Activated CD4-positive, alpha-beta memory T cell treated with anti-CD3 and anti-CD28 coated beads, Interleukin-2, amount 10 ng/mL, durations not matched to agents 7 days and 5 days (primary cell): ENCODE measurements at regions not wholly inside any gene's neighbourhood (a gene's known extent, or its start where the extent isn't known, plus 50 kb on each side); places are given as distances from the start of the nearest gene placed in this dataset.

Experiments
- CTCF ChIA-PET: fragments of 350-600 bp; sonication (Branson Sonifier 250); formaldehyde crosslinking; loops from one replicate; lab custom pipeline; 2021; ENCODE audit warnings: antibody characterized with exemption, inconsistent platforms; lab: Charles Lee
- POLR2A ChIA-PET: fragments of 350-600 bp; sonication (Branson Sonifier 250); formaldehyde crosslinking; loops from one replicate; lab custom pipeline; 2021; ENCODE audit warnings: antibody characterized with exemption; lab: Charles Lee
- DNase-seq: peaks from one replicate; pipeline ENCODE4 v3.0.0-alpha.2; 2020
- H3K27ac Mint-ChIP-seq: one replicate; pipeline ENCODE4 v1.8.0; 2021; ENCODE audit warnings: mild to moderate bottlenecking, mixed read lengths
- H3K27me3 Mint-ChIP-seq: one replicate; pipeline ENCODE4 v1.8.0; 2021; ENCODE audit warnings: mixed read lengths
- H3K36me3 Mint-ChIP-seq: one replicate; pipeline ENCODE4 v1.8.0; 2021; ENCODE audit warnings: low read depth, mixed read lengths
- H3K4me1 Mint-ChIP-seq: one replicate; pipeline ENCODE4 v1.8.0; 2021; ENCODE audit warnings: mixed read lengths
- H3K4me3 Mint-ChIP-seq: one replicate; pipeline ENCODE4 v1.8.0; 2021; ENCODE audit warnings: mild to moderate bottlenecking, mixed read lengths
- H3K9me3 Mint-ChIP-seq: one replicate; pipeline ENCODE4 v1.8.0; 2021; ENCODE audit warnings: mixed read lengths

GRCh38 chrX:78532363-78532762 is 126.8 kb downstream of the RTL3 start:
- ChIA-PET CTCF (no interaction called here), POLR2A (no interaction called here)
- DNase-seq: no peak
- Mint-ChIP-seq H3K36me3 (peaks cover 2% of the 10 kb centered on the region), H3K27me3 (no peaks in the 10 kb centered on the region), H3K4me3 (no peak overlapping the region), H3K9me3 (peaks cover 2% of the 10 kb centered on the region), H3K4me1 (peaks cover 7% of the 10 kb centered on the region), H3K27ac (no peak overlapping the region)

GRCh38 chrX:78527818-78528217 is 131.3 kb downstream of the RTL3 start:
- H3K4me1 Mint-ChIP-seq: peaks cover 20% of the 10 kb centered on the region
- CTCF ChIA-PET: no interaction called here
- H3K9me3 Mint-ChIP-seq: peaks cover 2% of the 10 kb centered on the region
- no peaks in the 10 kb centered on the region for H3K27me3 Mint-ChIP-seq
- POLR2A ChIA-PET: no interaction called here
- no peak overlapping the region for H3K4me3 Mint-ChIP-seq
- no peak for DNase-seq
- H3K36me3 Mint-ChIP-seq: peaks cover 5% of the 10 kb centered on the region
- no peak overlapping the region for H3K27ac Mint-ChIP-seq

- DNase-seq: peak; percentile 16
- CTCF ChIA-PET: no interaction called here
- POLR2A ChIA-PET: no interaction called here
Observed at GRCh38 chrX:78527263-78527662, 131.9 kb downstream of the RTL3 start.

GRCh38 chrX:78522601-78523000 is 136.5 kb downstream of the RTL3 start:
- Mint-ChIP-seq H3K36me3 (peaks cover 24% of the 10 kb centered on the region), H3K9me3 (peaks cover 11% of the 10 kb centered on the region), H3K4me1 (peaks cover 21% of the 10 kb centered on the region), H3K4me3 (no peak overlapping the region), H3K27me3 (no peaks in the 10 kb centered on the region), H3K27ac (no peak overlapping the region)
- ChIA-PET CTCF (no interaction called here), POLR2A (no interaction called here)
- DNase-seq: no peak

More at GRCh38 chrX:78527263-78527662, 131.9 kb downstream of the RTL3 start:
- Mint-ChIP-seq H3K27me3 (no peaks in the 10 kb centered on the region), H3K36me3 (peaks cover 5% of the 10 kb centered on the region), H3K27ac (no peak overlapping the region), H3K4me3 (no peak overlapping the region), H3K4me1 (peaks cover 20% of the 10 kb centered on the region), H3K9me3 (peaks cover 2% of the 10 kb centered on the region)

GRCh38 chrX:78517124-78517523 is 142.0 kb downstream of the RTL3 start:
- Mint-ChIP-seq H3K9me3 (peaks cover 14% of the 10 kb centered on the region), H3K4me1 (peaks cover 41% of the 10 kb centered on the region), H3K27me3 (no peaks in the 10 kb centered on the region), H3K36me3 (peaks cover 39% of the 10 kb centered on the region), H3K27ac (peak overlapping the region; percentile 87), H3K4me3 (peak overlapping the region; percentile 28)
- CTCF ChIA-PET: no interaction called here
- peak; percentile 67 for DNase-seq
- POLR2A ChIA-PET: interaction anchor here (1.2 to 1.6 kb wide), 2 partner anchors 16 to 430 kb away, joined by 4 read pairs; no protein-coding TSS in a partner anchor

- peaks cover 15% of the 10 kb centered on the region for H3K9me3 Mint-ChIP-seq
- H3K4me1 Mint-ChIP-seq: peaks cover 41% of the 10 kb centered on the region
- H3K36me3 Mint-ChIP-seq: peaks cover 42% of the 10 kb centered on the region
- DNase-seq: no peak
- no peak overlapping the region for H3K4me3 Mint-ChIP-seq
- ChIA-PET POLR2A (no interaction called here), CTCF (interaction anchor here (0.5 kb wide), 1 partner anchor 41 kb away, joined by 3 read pairs; no protein-coding TSS in a partner anchor)
- peak overlapping the region; percentile 72 for H3K27ac Mint-ChIP-seq
- H3K27me3 Mint-ChIP-seq: no peaks in the 10 kb centered on the region
Observed at GRCh38 chrX:78514852-78515251, 144.3 kb downstream of the RTL3 start.

- ChIA-PET CTCF (interaction anchor here (0.5 kb wide), 1 partner anchor 42 kb away, joined by 3 read pairs; no protein-coding TSS in a partner anchor), POLR2A (no interaction called here)
- Mint-ChIP-seq H3K4me1 (peaks cover 41% of the 10 kb centered on the region), H3K36me3 (peaks cover 41% of the 10 kb centered on the region), H3K27me3 (no peaks in the 10 kb centered on the region), H3K27ac (peak overlapping the region; percentile 72), H3K4me3 (no peak overlapping the region), H3K9me3 (peaks cover 20% of the 10 kb centered on the region)
- no peak for DNase-seq
Observed at GRCh38 chrX:78513971-78514738, 145.0 kb downstream of the RTL3 start.

- H3K9me3 Mint-ChIP-seq: peaks cover 11% of the 10 kb centered on the region
- DNase-seq: no peak
- CTCF ChIA-PET: no interaction called here
- H3K4me3 Mint-ChIP-seq: no peak overlapping the region
- no peaks in the 10 kb centered on the region for H3K27me3 Mint-ChIP-seq
- H3K4me1 Mint-ChIP-seq: no peaks in the 10 kb centered on the region
- H3K27ac Mint-ChIP-seq: no peak overlapping the region
- H3K36me3 Mint-ChIP-seq: peaks cover 19% of the 10 kb centered on the region
- POLR2A ChIA-PET: no interaction called here
Observed at GRCh38 chrX:78506248-78506647, 152.9 kb downstream of the RTL3 start.

- POLR2A ChIA-PET: no interaction called here
- H3K27ac Mint-ChIP-seq: no peak overlapping the region
Observed at GRCh38 chrX:78496483-78496882, 162.6 kb downstream of the RTL3 start.

GRCh38 chrX:78493180-78493579 is 165.8 kb upstream of the CYSLTR1 start:
- H3K9me3 Mint-ChIP-seq: no peaks in the 10 kb centered on the region
- POLR2A ChIA-PET: no interaction called here

More at GRCh38 chrX:78496483-78496882, 162.6 kb downstream of the RTL3 start:
- H3K9me3 Mint-ChIP-seq: no peaks in the 10 kb centered on the region
- H3K36me3 Mint-ChIP-seq: no peaks in the 10 kb centered on the region
- CTCF ChIA-PET: no interaction called here
- no peaks in the 10 kb centered on the region for H3K27me3 Mint-ChIP-seq
- H3K4me3 Mint-ChIP-seq: no peak overlapping the region
- no peak for DNase-seq
- H3K4me1 Mint-ChIP-seq: peaks cover 4% of the 10 kb centered on the region

GRCh38 chrX:78476701-78477100 is 149.3 kb upstream of the CYSLTR1 start:
- H3K4me3 Mint-ChIP-seq: no peak overlapping the region
- ChIA-PET POLR2A (no interaction called here), CTCF (no interaction called here)
- DNase-seq: no peak
- H3K4me1 Mint-ChIP-seq: no peaks in the 10 kb centered on the region
- H3K27me3 Mint-ChIP-seq: no peaks in the 10 kb centered on the region
- peaks cover 3% of the 10 kb centered on the region for H3K9me3 Mint-ChIP-seq
- no peak overlapping the region for H3K27ac Mint-ChIP-seq
- no peaks in the 10 kb centered on the region for H3K36me3 Mint-ChIP-seq

More at GRCh38 chrX:78493180-78493579, 165.8 kb upstream of the CYSLTR1 start:
- DNase-seq: no peak
- Mint-ChIP-seq H3K27ac (no peak overlapping the region), H3K27me3 (no peaks in the 10 kb centered on the region), H3K36me3 (no peaks in the 10 kb centered on the region), H3K4me3 (no peak overlapping the region), H3K4me1 (peaks cover 4% of the 10 kb centered on the region)
- CTCF ChIA-PET: no interaction called here

GRCh38 chrX:78456909-78457308 is 129.5 kb upstream of the CYSLTR1 start:
- no peaks in the 10 kb centered on the region for H3K4me1 Mint-ChIP-seq

GRCh38 chrX:78455901-78456300 is 128.5 kb upstream of the CYSLTR1 start:
- no peak overlapping the region for H3K4me3 Mint-ChIP-seq
- H3K9me3 Mint-ChIP-seq: peaks cover 3% of the 10 kb centered on the region
- ChIA-PET POLR2A (no interaction called here), CTCF (no interaction called here)
- H3K27me3 Mint-ChIP-seq: no peaks in the 10 kb centered on the region
- no peaks in the 10 kb centered on the region for H3K4me1 Mint-ChIP-seq
- DNase-seq: no peak
- H3K27ac Mint-ChIP-seq: no peak overlapping the region
- no peaks in the 10 kb centered on the region for H3K36me3 Mint-ChIP-seq

More at GRCh38 chrX:78456909-78457308, 129.5 kb upstream of the CYSLTR1 start:
- Mint-ChIP-seq H3K4me3 (no peak overlapping the region), H3K36me3 (no peaks in the 10 kb centered on the region), H3K9me3 (peaks cover 6% of the 10 kb centered on the region), H3K27ac (no peak overlapping the region), H3K27me3 (no peaks in the 10 kb centered on the region)
- ChIA-PET CTCF (no interaction called here), POLR2A (no interaction called here)
- DNase-seq: no peak

GRCh38 chrX:78452356-78452755 is 124.9 kb upstream of the CYSLTR1 start:
- ChIA-PET POLR2A (no interaction called here), CTCF (no interaction called here)
- Mint-ChIP-seq H3K4me1 (no peaks in the 10 kb centered on the region), H3K36me3 (no peaks in the 10 kb centered on the region), H3K4me3 (no peak overlapping the region), H3K27me3 (no peaks in the 10 kb centered on the region), H3K27ac (no peak overlapping the region), H3K9me3 (peaks cover 2% of the 10 kb centered on the region)
- DNase-seq: no peak
